Thoracic aorta (tissue), 2 donors: ENCODE measurements at regions not wholly inside any gene's neighbourhood (a gene's known extent, or its start where the extent isn't known, plus 50 kb on each side); places are given as distances from the start of the nearest gene placed in this dataset.
"Not testable (repeated sequence)": the region's sequence is repeated elsewhere in the genome, so short reads cannot be mapped to it uniquely, and the experiment has no call there.

Experiments used
- ATAC-seq: fragments of 150-250 bp; one replicate; pipeline ENCODE4 v1.8.0; 2017; ENCODE audit warnings: low read depth; ENCODE audit not compliant: insufficient number of reproducible peaks, low FRiP score
- DNase-seq: peaks from one replicate; pipeline ENCODE4 v3.0.0-alpha.2; 2020; ENCODE audit warnings: low spot score
- H3K27ac ChIP-seq, 2 donors: fragments of 200-600 bp; sonication (generic); 1 replicate in 1 of 2; 2 replicates in 1 of 2; pipeline ENCODE4 v1.5.1; 2016; ENCODE audit warnings: mild to moderate bottlenecking in 2 of 2, moderate library complexity in 2 of 2
- H3K27me3 ChIP-seq: fragments of 200-600 bp; sonication (generic); replicated peaks from 2 replicates; pipeline ENCODE4 v1.6.0; 2016; ENCODE audit warnings: mild to moderate bottlenecking; ENCODE audit not compliant: insufficient read depth
- H3K36me3 ChIP-seq: fragments of 200-600 bp; sonication (generic); one replicate; pipeline ENCODE4 v1.5.1; 2016
- H3K4me1 ChIP-seq, 2 donors: fragments of 200-600 bp; sonication (generic); 1 replicate in 1 of 2; 2 replicates in 1 of 2; pipeline versions ENCODE4 v1.5.1 to v1.6.0; 2016; ENCODE audit warnings: low read depth in 2 of 2, mild to moderate bottlenecking in 1 of 2; ENCODE audit not compliant: control insufficient read depth in 1 of 2
- H3K4me3 ChIP-seq: fragments of 200-600 bp; sonication (generic); 2 replicates; pipeline ENCODE4 v1.5.1; 2016; ENCODE audit warnings: mild to moderate bottlenecking
- H3K9me3 ChIP-seq: fragments of 200-600 bp; sonication (generic); 2 replicates; pipeline ENCODE4 v1.5.1; 2016
- CTCF ChIP-seq: fragments of 200-600 bp; sonication (generic); IDR thresholded peaks from one replicate; pipeline ENCODE4 v1.5.1; 2019; ENCODE audit warnings: antibody characterized with exemption

GRCh38 chr3:25178672-25179071 lies 249.4 kb upstream of the RARB start:
- Histone ChIP-seq H3K4me3 (no peak overlapping the region), H3K9me3 (no peaks in the 10 kb centered on the region), H3K36me3 (no peaks in the 10 kb centered on the region), H3K4me1 (no peaks in the 10 kb centered on the region), H3K27me3 (no peaks in the 10 kb centered on the region), H3K27ac (no peak overlapping the region)
- no peak for TF ChIP-seq CTCF
- ATAC-seq, result no peak
- DNase-seq, result no peak

- Histone ChIP-seq H3K4me3 (no peak overlapping the region), H3K27ac (no peak overlapping the region), H3K9me3 (no peaks in the 10 kb centered on the region), H3K27me3 (no peaks in the 10 kb centered on the region), H3K4me1 (no peaks in the 10 kb centered on the region), H3K36me3 (no peaks in the 10 kb centered on the region)
- TF ChIP-seq CTCF, result no peak
- ATAC-seq, result no peak
- no peak for DNase-seq
Observed at GRCh38 chr3:25181096-25181495, 247.0 kb upstream of the RARB start.

- Histone ChIP-seq H3K36me3 (no peaks in the 10 kb centered on the region), H3K4me3 (no peak overlapping the region), H3K9me3 (no peaks in the 10 kb centered on the region), H3K27me3 (no peaks in the 10 kb centered on the region), H3K4me1 (no peaks in the 10 kb centered on the region), H3K27ac (no peak overlapping the region)
- no peak for ATAC-seq
- no peak for DNase-seq
- no peak for TF ChIP-seq CTCF
Observed at GRCh38 chr3:25182794-25183193, 245.3 kb upstream of the RARB start.

GRCh38 chr3:25184641-25185250 lies 243.3 kb upstream of the RARB start:
- H3K4me3 ChIP-seq, result no peak overlapping the region
- DNase-seq (no peak), ATAC-seq (no peak)
- H3K36me3 ChIP-seq, result no peaks in the 10 kb centered on the region
- H3K4me1 ChIP-seq, result no peaks in the 10 kb centered on the region
- TF ChIP-seq CTCF, result no peak
- no peak overlapping the region for H3K27ac ChIP-seq
- no peaks in the 10 kb centered on the region for H3K27me3 ChIP-seq
- H3K9me3 ChIP-seq, result no peaks in the 10 kb centered on the region

- Histone ChIP-seq H3K36me3 (no peaks in the 10 kb centered on the region), H3K27me3 (no peaks in the 10 kb centered on the region), H3K27ac (no peak overlapping the region), H3K4me1 (no peaks in the 10 kb centered on the region), H3K9me3 (no peaks in the 10 kb centered on the region), H3K4me3 (no peak overlapping the region)
- TF ChIP-seq CTCF, result no peak
- ATAC-seq (no peak), DNase-seq (no peak)
Observed at GRCh38 chr3:25191673-25192072, 236.4 kb upstream of the RARB start.

GRCh38 chr3:25199567-25199966 lies 228.5 kb upstream of the RARB start:
- not testable (repeated sequence) for H3K4me1 ChIP-seq, H3K36me3 ChIP-seq, H3K4me3 ChIP-seq, H3K27ac ChIP-seq, H3K27me3 ChIP-seq, ATAC-seq, DNase-seq, H3K9me3 ChIP-seq
